Osteocyte (in vitro differentiated cells): ENCODE measurements at regions not wholly inside any gene's neighbourhood (a gene's known extent, or its start where the extent isn't known, plus 50 kb on each side); places are given as distances from the start of the nearest gene placed in this dataset.

ENCODE experiments used
- DNase-seq: peaks from one replicate; pipeline ENCODE4 v3.0.0; 2021; ENCODE audit warnings: mixed read lengths; ENCODE audit not compliant: unreplicated experiment; ENCODE audit errors: extremely low spot score
- H3K27ac Mint-ChIP-seq: one replicate; pipeline ENCODE4 v1.8.0; 2021; ENCODE audit warnings: mild to moderate bottlenecking, mixed read lengths; ENCODE audit not compliant: unreplicated experiment
- H3K27me3 Mint-ChIP-seq: one replicate; pipeline ENCODE4 v1.8.0; 2021; ENCODE audit warnings: mixed read lengths; ENCODE audit not compliant: unreplicated experiment
- H3K36me3 Mint-ChIP-seq: one replicate; pipeline ENCODE4 v1.8.0; 2021; ENCODE audit warnings: mixed read lengths; ENCODE audit not compliant: unreplicated experiment
- H3K4me1 Mint-ChIP-seq: one replicate; pipeline ENCODE4 v1.8.0; 2021; ENCODE audit warnings: mixed read lengths; ENCODE audit not compliant: unreplicated experiment
- H3K4me3 Mint-ChIP-seq: one replicate; pipeline ENCODE4 v1.8.0; 2021; ENCODE audit warnings: mild to moderate bottlenecking, moderate library complexity, mixed read lengths; ENCODE audit not compliant: unreplicated experiment
- H3K9me3 Mint-ChIP-seq: one replicate; pipeline ENCODE4 v1.8.0; 2021; ENCODE audit warnings: mixed read lengths; ENCODE audit not compliant: unreplicated experiment
- TF ChIP-seq, protein P1 (sequence below): fragments of 200-600 bp; sonication (generic); IDR thresholded peaks from 2 replicates; pipeline ENCODE4 v1.5.0; 2021; ENCODE audit warnings: antibody characterized with exemption, mild to moderate bottlenecking, moderate library complexity

- DNase-seq: no peak
- Mint-ChIP-seq H3K27me3 (no peaks in the 10 kb centered on the region), H3K9me3 (no peaks in the 10 kb centered on the region), H3K4me3 (no peak overlapping the region), H3K27ac (no peak overlapping the region), H3K4me1 (peaks cover 45% of the 10 kb centered on the region), H3K36me3 (no peaks in the 10 kb centered on the region)
- TF ChIP-seq, protein P1, sequence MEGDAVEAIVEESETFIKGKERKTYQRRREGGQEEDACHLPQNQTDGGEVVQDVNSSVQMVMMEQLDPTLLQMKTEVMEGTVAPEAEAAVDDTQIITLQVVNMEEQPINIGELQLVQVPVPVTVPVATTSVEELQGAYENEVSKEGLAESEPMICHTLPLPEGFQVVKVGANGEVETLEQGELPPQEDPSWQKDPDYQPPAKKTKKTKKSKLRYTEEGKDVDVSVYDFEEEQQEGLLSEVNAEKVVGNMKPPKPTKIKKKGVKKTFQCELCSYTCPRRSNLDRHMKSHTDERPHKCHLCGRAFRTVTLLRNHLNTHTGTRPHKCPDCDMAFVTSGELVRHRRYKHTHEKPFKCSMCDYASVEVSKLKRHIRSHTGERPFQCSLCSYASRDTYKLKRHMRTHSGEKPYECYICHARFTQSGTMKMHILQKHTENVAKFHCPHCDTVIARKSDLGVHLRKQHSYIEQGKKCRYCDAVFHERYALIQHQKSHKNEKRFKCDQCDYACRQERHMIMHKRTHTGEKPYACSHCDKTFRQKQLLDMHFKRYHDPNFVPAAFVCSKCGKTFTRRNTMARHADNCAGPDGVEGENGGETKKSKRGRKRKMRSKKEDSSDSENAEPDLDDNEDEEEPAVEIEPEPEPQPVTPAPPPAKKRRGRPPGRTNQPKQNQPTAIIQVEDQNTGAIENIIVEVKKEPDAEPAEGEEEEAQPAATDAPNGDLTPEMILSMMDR: no peak
Observed at GRCh38 chr3:99543796-99544195, 94.6 kb upstream of the COL8A1 start.

DNA sequence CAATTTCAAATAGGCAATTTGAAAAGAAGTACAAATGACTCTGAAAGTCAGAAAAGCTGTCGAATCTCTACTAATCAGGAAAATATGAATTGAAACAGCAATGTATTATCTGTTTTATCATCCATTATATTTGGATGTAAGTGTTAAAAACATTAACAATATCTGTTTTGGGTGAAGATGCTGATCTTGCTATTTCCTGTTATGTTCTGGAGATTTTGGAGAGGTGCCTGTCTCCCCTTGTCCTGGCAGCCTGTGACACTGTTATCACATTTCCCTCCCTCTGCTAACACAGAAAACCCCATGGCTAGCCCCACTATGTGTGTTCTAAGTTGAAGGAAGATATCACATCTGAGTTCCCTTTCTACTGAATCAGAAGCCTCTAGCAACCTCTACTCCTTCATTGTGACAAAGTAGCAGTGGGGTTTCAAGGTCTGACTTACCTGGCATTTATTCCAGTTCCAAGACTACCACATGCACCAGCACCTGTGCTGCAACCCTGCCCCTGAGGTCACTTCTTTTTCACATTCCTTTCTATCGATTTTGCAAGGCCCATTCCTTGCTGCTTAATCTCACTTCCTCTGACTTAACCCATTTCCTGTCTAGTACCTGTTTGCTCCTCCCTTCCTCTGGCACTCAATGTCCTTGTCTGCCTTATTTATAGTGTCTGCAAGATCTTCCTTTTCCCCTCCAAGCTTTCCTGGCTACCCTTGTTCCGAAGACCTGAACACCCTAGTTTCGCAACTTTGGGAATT lies 95.5 kb upstream of the COL8A1 start:
- DNase-seq: no peak
- Mint-ChIP-seq H3K27me3 (no peaks in the 10 kb centered on the region), H3K4me1 (peaks cover 44% of the 10 kb centered on the region), H3K4me3 (no peak overlapping the region), H3K27ac (no peak overlapping the region), H3K36me3 (no peaks in the 10 kb centered on the region), H3K9me3 (no peaks in the 10 kb centered on the region)
- TF ChIP-seq, protein P1: no peak

GRCh38 chr3:99541181-99541580 lies 97.2 kb upstream of the COL8A1 start:
- Mint-ChIP-seq H3K4me3 (no peak overlapping the region), H3K27ac (no peak overlapping the region), H3K27me3 (no peaks in the 10 kb centered on the region), H3K4me1 (peaks cover 55% of the 10 kb centered on the region), H3K9me3 (no peaks in the 10 kb centered on the region), H3K36me3 (no peaks in the 10 kb centered on the region)
- TF ChIP-seq, protein P1: no peak
- DNase-seq: no peak

DNA sequence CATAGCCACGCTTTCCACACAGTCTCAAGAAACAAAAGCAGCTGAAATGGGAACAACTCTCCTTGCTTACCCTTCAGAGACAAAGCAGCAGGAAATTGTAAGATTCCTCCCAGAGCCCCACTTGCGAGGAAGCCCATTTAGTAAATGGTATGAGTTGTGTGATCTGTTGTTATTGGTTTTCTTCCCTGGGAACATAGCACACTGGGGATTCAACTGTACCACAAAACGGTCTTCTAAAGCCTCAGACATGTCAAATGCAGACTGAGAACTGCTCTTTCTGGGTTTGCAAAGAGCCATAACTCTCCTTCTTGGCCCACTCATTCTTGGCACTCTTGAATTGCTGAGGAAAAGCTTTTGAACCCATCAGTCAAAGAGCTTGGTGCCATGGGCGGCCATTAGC lies 101.0 kb upstream of the COL8A1 start:
- Mint-ChIP-seq H3K9me3 (no peaks in the 10 kb centered on the region), H3K36me3 (no peaks in the 10 kb centered on the region), H3K27ac (peak overlapping the region; percentile 91), H3K4me1 (peaks cover 59% of the 10 kb centered on the region), H3K4me3 (no peak overlapping the region), H3K27me3 (no peaks in the 10 kb centered on the region)
- TF ChIP-seq, protein P1: no peak
- no peak for DNase-seq

- no peak for DNase-seq
- H3K4me1 Mint-ChIP-seq: peaks cover 64% of the 10 kb centered on the region
- no peaks in the 10 kb centered on the region for H3K9me3 Mint-ChIP-seq
- peak overlapping the region; percentile 91 for H3K27ac Mint-ChIP-seq
- no peak overlapping the region for H3K4me3 Mint-ChIP-seq
- H3K36me3 Mint-ChIP-seq: no peaks in the 10 kb centered on the region
- TF ChIP-seq, protein P1: no peak
- no peaks in the 10 kb centered on the region for H3K27me3 Mint-ChIP-seq
Observed at GRCh38 chr3:99536555-99537314, 101.7 kb upstream of the COL8A1 start.
